ENCODE measurements at regions not wholly inside any gene's neighbourhood (a gene's known extent, or its start where the extent isn't known, plus 50 kb on each side); places are given as distances from the start of the nearest gene placed in this dataset.

DNA sequence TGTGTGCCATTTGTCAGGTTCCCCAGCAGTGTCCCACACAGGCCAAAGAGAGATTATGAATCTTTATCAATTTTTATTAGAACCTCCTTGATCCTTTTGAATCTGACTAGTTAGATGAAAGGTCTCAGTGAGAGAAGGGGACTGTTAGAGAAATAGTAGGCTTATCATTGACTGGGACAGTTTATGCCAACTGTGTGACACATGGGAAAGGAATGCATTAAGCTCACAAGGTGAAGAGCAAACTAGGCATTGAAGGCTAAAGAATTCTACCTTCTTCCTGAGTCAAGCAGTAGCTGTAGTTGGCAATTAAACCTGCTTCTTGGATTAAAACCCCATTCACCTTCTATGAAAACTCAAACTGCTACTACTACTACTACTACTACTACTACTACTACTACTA, 389.6 kb upstream of the CDH19 start:
- TF ChIP-seq TAF1 (IDR thresholded peaks at IDR 0.05; ENCODE audit: low read depth): no peak
- TF ChIP-seq NFIC (IDR thresholded peaks at IDR 0.05): no peak
- TF ChIP-seq USF1 (IDR thresholded peaks at IDR 0.05): no peak
- TF ChIP-seq TEAD4 (IDR thresholded peaks at IDR 0.05): 0 out of 2 replicates have a peak, but pooled peaks have one; percentile 34
- no peak for TF ChIP-seq ZBTB7A (IDR thresholded peaks at IDR 0.05; ENCODE audit: low read depth)
- no peak for TF ChIP-seq EGR1 (IDR thresholded peaks at IDR 0.05)
- no peak for TF ChIP-seq CEBPB (IDR thresholded peaks at IDR 0.05)
- TF ChIP-seq YY1 (IDR thresholded peaks at IDR 0.05; ENCODE audit: low read depth): no peak

- no peak for TF ChIP-seq RAD21 (IDR thresholded peaks at IDR 0.05; ENCODE audit: low read depth)
- TF ChIP-seq, protein P1, sequence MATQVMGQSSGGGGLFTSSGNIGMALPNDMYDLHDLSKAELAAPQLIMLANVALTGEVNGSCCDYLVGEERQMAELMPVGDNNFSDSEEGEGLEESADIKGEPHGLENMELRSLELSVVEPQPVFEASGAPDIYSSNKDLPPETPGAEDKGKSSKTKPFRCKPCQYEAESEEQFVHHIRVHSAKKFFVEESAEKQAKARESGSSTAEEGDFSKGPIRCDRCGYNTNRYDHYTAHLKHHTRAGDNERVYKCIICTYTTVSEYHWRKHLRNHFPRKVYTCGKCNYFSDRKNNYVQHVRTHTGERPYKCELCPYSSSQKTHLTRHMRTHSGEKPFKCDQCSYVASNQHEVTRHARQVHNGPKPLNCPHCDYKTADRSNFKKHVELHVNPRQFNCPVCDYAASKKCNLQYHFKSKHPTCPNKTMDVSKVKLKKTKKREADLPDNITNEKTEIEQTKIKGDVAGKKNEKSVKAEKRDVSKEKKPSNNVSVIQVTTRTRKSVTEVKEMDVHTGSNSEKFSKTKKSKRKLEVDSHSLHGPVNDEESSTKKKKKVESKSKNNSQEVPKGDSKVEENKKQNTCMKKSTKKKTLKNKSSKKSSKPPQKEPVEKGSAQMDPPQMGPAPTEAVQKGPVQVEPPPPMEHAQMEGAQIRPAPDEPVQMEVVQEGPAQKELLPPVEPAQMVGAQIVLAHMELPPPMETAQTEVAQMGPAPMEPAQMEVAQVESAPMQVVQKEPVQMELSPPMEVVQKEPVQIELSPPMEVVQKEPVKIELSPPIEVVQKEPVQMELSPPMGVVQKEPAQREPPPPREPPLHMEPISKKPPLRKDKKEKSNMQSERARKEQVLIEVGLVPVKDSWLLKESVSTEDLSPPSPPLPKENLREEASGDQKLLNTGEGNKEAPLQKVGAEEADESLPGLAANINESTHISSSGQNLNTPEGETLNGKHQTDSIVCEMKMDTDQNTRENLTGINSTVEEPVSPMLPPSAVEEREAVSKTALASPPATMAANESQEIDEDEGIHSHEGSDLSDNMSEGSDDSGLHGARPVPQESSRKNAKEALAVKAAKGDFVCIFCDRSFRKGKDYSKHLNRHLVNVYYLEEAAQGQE (IDR thresholded peaks at IDR 0.05; ENCODE audit: low read depth): no peak
- no peak for TF ChIP-seq ZBTB7A (IDR thresholded peaks at IDR 0.05; ENCODE audit: low read depth)
- TF ChIP-seq CREB1 (IDR thresholded peaks at IDR 0.05; ENCODE audit: low read depth): no peak
- TF ChIP-seq EP300 (IDR thresholded peaks at IDR 0.05; ENCODE audit: borderline replicate concordance): no peak
- TF ChIP-seq NFIC (IDR thresholded peaks at IDR 0.05): no peak
- no peak for TF ChIP-seq TAF1 (IDR thresholded peaks at IDR 0.05; ENCODE audit: low read depth)
- TF ChIP-seq EGR1 (IDR thresholded peaks at IDR 0.05): no peak
- TF ChIP-seq CEBPB (IDR thresholded peaks at IDR 0.05): no peak
These were observed 387.0 kb upstream of the CDH19 start for GRCh38 chr18:66990909-66991308.

DNA sequence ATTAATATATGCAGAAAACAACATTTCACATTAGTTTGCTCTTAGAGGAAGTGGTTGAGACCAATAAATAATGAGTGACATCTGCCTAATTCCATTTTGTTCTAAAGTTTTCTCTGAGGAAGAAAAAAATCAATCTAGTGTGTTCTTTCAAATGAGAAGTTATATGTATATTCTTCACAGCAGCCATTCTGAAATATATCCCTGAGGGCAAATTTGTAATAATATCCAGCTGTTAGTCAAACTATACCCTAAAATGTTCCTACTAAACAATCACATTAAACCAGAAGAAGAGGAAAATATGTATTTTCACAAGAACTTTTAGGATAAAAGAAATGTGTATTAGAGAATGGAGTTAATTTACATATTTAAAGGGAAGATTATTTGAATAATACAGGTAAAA, 375.1 kb upstream of the CDH19 start:
- TF ChIP-seq CEBPB (IDR thresholded peaks at IDR 0.05): no peak
- no peak for TF ChIP-seq RAD21 (IDR thresholded peaks at IDR 0.05; ENCODE audit: low read depth)
- no peak for TF ChIP-seq TAF1 (IDR thresholded peaks at IDR 0.05; ENCODE audit: low read depth)
- TF ChIP-seq, protein P1 (IDR thresholded peaks at IDR 0.05; ENCODE audit: low read depth): no peak
- no peak for TF ChIP-seq TEAD4 (IDR thresholded peaks at IDR 0.05)
- no peak for TF ChIP-seq MAX (IDR thresholded peaks at IDR 0.05)
- no peak for TF ChIP-seq EP300 (IDR thresholded peaks at IDR 0.05; ENCODE audit: borderline replicate concordance)
- TF ChIP-seq ZBTB7A (IDR thresholded peaks at IDR 0.05; ENCODE audit: low read depth): no peak
- no peak for TF ChIP-seq USF1 (IDR thresholded peaks at IDR 0.05)
- TF ChIP-seq FOXM1 (IDR thresholded peaks at IDR 0.05; ENCODE audit: borderline replicate concordance, low read depth): no peak

GRCh38 chr18:66972681-66973080, 368.8 kb upstream of the CDH19 start:
- TF ChIP-seq RAD21 (IDR thresholded peaks at IDR 0.05; ENCODE audit: low read depth): no peak
- no peak for TF ChIP-seq YY1 (IDR thresholded peaks at IDR 0.05; ENCODE audit: low read depth)
- TF ChIP-seq TEAD4 (IDR thresholded peaks at IDR 0.05): no peak
- TF ChIP-seq USF1 (IDR thresholded peaks at IDR 0.05): no peak
- TF ChIP-seq FOXM1 (IDR thresholded peaks at IDR 0.05; ENCODE audit: borderline replicate concordance, low read depth): no peak
- no peak for TF ChIP-seq EGR1 (IDR thresholded peaks at IDR 0.05)
- TF ChIP-seq, protein P1 (IDR thresholded peaks at IDR 0.05; ENCODE audit: low read depth): no peak
- TF ChIP-seq ZBTB7A (IDR thresholded peaks at IDR 0.05; ENCODE audit: low read depth): no peak
- no peak for TF ChIP-seq TAF1 (IDR thresholded peaks at IDR 0.05; ENCODE audit: low read depth)
- no peak for TF ChIP-seq MAX (IDR thresholded peaks at IDR 0.05)
- TF ChIP-seq TCF12 (IDR thresholded peaks at IDR 0.05; ENCODE audit: low read depth): no peak
- TF ChIP-seq CEBPB (IDR thresholded peaks at IDR 0.05): no peak
- TF ChIP-seq CREB1 (IDR thresholded peaks at IDR 0.05; ENCODE audit: low read depth): no peak
- TF ChIP-seq NFIC (IDR thresholded peaks at IDR 0.05): no peak
- no peak for TF ChIP-seq EP300 (IDR thresholded peaks at IDR 0.05; ENCODE audit: borderline replicate concordance)
